OCI-LY3 (cell line): ENCODE measurements at regions not wholly inside any gene's neighbourhood (a gene's known extent, or its start where the extent isn't known, plus 50 kb on each side); places are given as distances from the start of the nearest gene placed in this dataset.

Source experiments
- EZH2phosphoT487 ChIP-seq: fragments of 200-600 bp; shearing (Covaris generic); IDR thresholded peaks from 2 replicates; pipeline ENCODE4 v1.6.1; 2018; ENCODE audit warnings: antibody characterized with exemption, mixed run types, low read depth
- TF ChIP-seq, protein P1 (sequence below): fragments of 200-600, 300-600 bp; sonication (generic); IDR thresholded peaks from 2 replicates; pipeline ENCODE4 v1.5.1; 2014; ENCODE audit warnings: antibody characterized with exemption, low read length, low read depth

GRCh38 chr4:17170131-17170530, 271.7 kb upstream of the LDB2 start:
- TF ChIP-seq, protein P1, sequence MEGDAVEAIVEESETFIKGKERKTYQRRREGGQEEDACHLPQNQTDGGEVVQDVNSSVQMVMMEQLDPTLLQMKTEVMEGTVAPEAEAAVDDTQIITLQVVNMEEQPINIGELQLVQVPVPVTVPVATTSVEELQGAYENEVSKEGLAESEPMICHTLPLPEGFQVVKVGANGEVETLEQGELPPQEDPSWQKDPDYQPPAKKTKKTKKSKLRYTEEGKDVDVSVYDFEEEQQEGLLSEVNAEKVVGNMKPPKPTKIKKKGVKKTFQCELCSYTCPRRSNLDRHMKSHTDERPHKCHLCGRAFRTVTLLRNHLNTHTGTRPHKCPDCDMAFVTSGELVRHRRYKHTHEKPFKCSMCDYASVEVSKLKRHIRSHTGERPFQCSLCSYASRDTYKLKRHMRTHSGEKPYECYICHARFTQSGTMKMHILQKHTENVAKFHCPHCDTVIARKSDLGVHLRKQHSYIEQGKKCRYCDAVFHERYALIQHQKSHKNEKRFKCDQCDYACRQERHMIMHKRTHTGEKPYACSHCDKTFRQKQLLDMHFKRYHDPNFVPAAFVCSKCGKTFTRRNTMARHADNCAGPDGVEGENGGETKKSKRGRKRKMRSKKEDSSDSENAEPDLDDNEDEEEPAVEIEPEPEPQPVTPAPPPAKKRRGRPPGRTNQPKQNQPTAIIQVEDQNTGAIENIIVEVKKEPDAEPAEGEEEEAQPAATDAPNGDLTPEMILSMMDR: no peak
- no peak for TF ChIP-seq EZH2phosphoT487
